ENCODE measurements at regions not wholly inside any gene's neighbourhood (a gene's known extent, or its start where the extent isn't known, plus 50 kb on each side); places are given as distances from the start of the nearest gene placed in this dataset.

- TF ChIP-seq CTCF (IDR thresholded peaks at IDR 0.05), result no peak
Measured at GRCh38 chr9:25935188-25935587, 256.9 kb upstream of the TUSC1 start.

GRCh38 chr9:25918761-25919160 is 240.5 kb upstream of the TUSC1 start:
- TF ChIP-seq CTCF (IDR thresholded peaks at IDR 0.05), result no peak

- TF ChIP-seq CTCF (IDR thresholded peaks at IDR 0.05), result no peak
Measured at GRCh38 chr9:25917731-25918362, 239.6 kb upstream of the TUSC1 start.

GRCh38 chr9:25913806-25914205 is 235.6 kb upstream of the TUSC1 start:
- TF ChIP-seq CTCF (IDR thresholded peaks at IDR 0.05), result no peak

GRCh38 chr9:25904701-25905100 is 226.5 kb upstream of the TUSC1 start:
- TF ChIP-seq CTCF (IDR thresholded peaks at IDR 0.05), result no peak

GRCh38 chr9:25891527-25891926 is 213.3 kb upstream of the TUSC1 start:
- TF ChIP-seq CTCF (IDR thresholded peaks at IDR 0.05), result no peak

- TF ChIP-seq CTCF (IDR thresholded peaks at IDR 0.05), result no peak
Measured at GRCh38 chr9:25889661-25890060, 211.4 kb upstream of the TUSC1 start.

- no peak for TF ChIP-seq CTCF (IDR thresholded peaks at IDR 0.05)
Measured at GRCh38 chr9:25876248-25876647, 198.0 kb upstream of the TUSC1 start.
